ENCODE measurements at regions not wholly inside any gene's neighbourhood (a gene's known extent, or its start where the extent isn't known, plus 50 kb on each side); places are given as distances from the start of the nearest gene placed in this dataset.
"Not testable (repeated sequence)": the region's sequence is repeated elsewhere in the genome, so short reads cannot be mapped to it uniquely, and the experiment has no call there.

- no peaks in the 10 kb centered on the region for H3K36me3 Mint-ChIP-seq (ENCODE audit: unreplicated experiment)
- peaks cover 7% of the 10 kb centered on the region for H3K4me1 Mint-ChIP-seq (ENCODE audit: unreplicated experiment)
- no peak overlapping the region for H3K27ac Mint-ChIP-seq (ENCODE audit: unreplicated experiment)
- no peak for DNase-seq (ENCODE audit: extremely low spot score, unreplicated experiment)
- H3K27me3 Mint-ChIP-seq (ENCODE audit: unreplicated experiment) = no peaks in the 10 kb centered on the region
- H3K9me3 Mint-ChIP-seq (ENCODE audit: unreplicated experiment) = no peaks in the 10 kb centered on the region
- H3K4me3 Mint-ChIP-seq (ENCODE audit: unreplicated experiment) = no peak overlapping the region
- no peak for TF ChIP-seq CTCF (IDR thresholded peaks at IDR 0.05)
Observed at GRCh38 chr13:44797685-44798084, 191.6 kb downstream of the NUFIP1 start.

GRCh38 chr13:44796597-44797490 is 192.4 kb downstream of the NUFIP1 start:
- no peak for DNase-seq (ENCODE audit: extremely low spot score, unreplicated experiment)
- H3K27me3 Mint-ChIP-seq (ENCODE audit: unreplicated experiment) = no peaks in the 10 kb centered on the region
- H3K4me1 Mint-ChIP-seq (ENCODE audit: unreplicated experiment) = peaks cover under 1% of the 10 kb centered on the region
- H3K27ac Mint-ChIP-seq (ENCODE audit: unreplicated experiment) = no peak overlapping the region
- no peaks in the 10 kb centered on the region for H3K36me3 Mint-ChIP-seq (ENCODE audit: unreplicated experiment)
- no peak overlapping the region for H3K4me3 Mint-ChIP-seq (ENCODE audit: unreplicated experiment)
- TF ChIP-seq CTCF (IDR thresholded peaks at IDR 0.05) = no peak
- H3K9me3 Mint-ChIP-seq (ENCODE audit: unreplicated experiment) = no peaks in the 10 kb centered on the region

- H3K9me3 Mint-ChIP-seq (ENCODE audit: unreplicated experiment); H3K4me3 Mint-ChIP-seq (ENCODE audit: unreplicated experiment): not testable (repeated sequence)
Observed at GRCh38 chr13:44796039-44796438, 193.2 kb downstream of the NUFIP1 start.

GRCh38 chr13:44795176-44795575 is 194.1 kb downstream of the NUFIP1 start:
- Mint-ChIP-seq H3K36me3 (ENCODE audit: unreplicated experiment) (no peaks in the 10 kb centered on the region), H3K4me3 (ENCODE audit: unreplicated experiment) (no peak overlapping the region), H3K9me3 (ENCODE audit: unreplicated experiment) (no peaks in the 10 kb centered on the region), H3K27me3 (ENCODE audit: unreplicated experiment) (no peaks in the 10 kb centered on the region), H3K27ac (ENCODE audit: unreplicated experiment) (no peak overlapping the region), H3K4me1 (ENCODE audit: unreplicated experiment) (no peaks in the 10 kb centered on the region)
- no peak for TF ChIP-seq CTCF (IDR thresholded peaks at IDR 0.05)
- DNase-seq (ENCODE audit: extremely low spot score, unreplicated experiment) = no peak

More at GRCh38 chr13:44796039-44796438, 193.2 kb downstream of the NUFIP1 start:
- H3K4me1 Mint-ChIP-seq (ENCODE audit: unreplicated experiment); H3K27me3 Mint-ChIP-seq (ENCODE audit: unreplicated experiment); DNase-seq (ENCODE audit: extremely low spot score, unreplicated experiment); H3K36me3 Mint-ChIP-seq (ENCODE audit: unreplicated experiment); H3K27ac Mint-ChIP-seq (ENCODE audit: unreplicated experiment): not testable (repeated sequence)

- Mint-ChIP-seq H3K4me3 (ENCODE audit: unreplicated experiment) (no peak overlapping the region), H3K36me3 (ENCODE audit: unreplicated experiment) (no peaks in the 10 kb centered on the region), H3K27me3 (ENCODE audit: unreplicated experiment) (no peaks in the 10 kb centered on the region), H3K27ac (ENCODE audit: unreplicated experiment) (no peak overlapping the region), H3K9me3 (ENCODE audit: unreplicated experiment) (no peaks in the 10 kb centered on the region), H3K4me1 (ENCODE audit: unreplicated experiment) (peaks cover 10% of the 10 kb centered on the region)
- no peak for DNase-seq (ENCODE audit: extremely low spot score, unreplicated experiment)
- TF ChIP-seq CTCF (IDR thresholded peaks at IDR 0.05) = no peak
Observed at GRCh38 chr13:44792096-44792495, 197.2 kb downstream of the NUFIP1 start.

Data from osteocyte (in vitro differentiated cells).